Gastrocnemius medialis (tissue), 4 donors: ENCODE measurements at regions not wholly inside any gene's neighbourhood (a gene's known extent, or its start where the extent isn't known, plus 50 kb on each side); places are given as distances from the start of the nearest gene placed in this dataset.

Source experiments
- ATAC-seq, 2 donors: fragments of 150-250 bp; one replicate each; pipeline ENCODE4 v1.9.1; 2016
- DNase-seq, 2 donors: peaks; one replicate each; pipeline ENCODE4 v3.0.0-alpha.2; 2019
- H3K27ac ChIP-seq, 4 donors: fragments of 200-600 bp; sonication (generic); 1 replicate in 1 of 4; 2 replicates in 3 of 4; pipeline ENCODE4 v1.5.1; 2016 to 2018; ENCODE audit warnings: mild to moderate bottlenecking in 2 of 4, moderate library complexity in 1 of 4
- H3K27me3 ChIP-seq, 3 donors: fragments of 200-600 bp; sonication (generic) in 2 of 3; 1 replicate in 1 of 3; 2 replicates in 2 of 3; pipeline versions ENCODE4 v1.5.1 to v1.6.0; 2016 to 2019; ENCODE audit warnings: mild to moderate bottlenecking in 1 of 3, moderate library complexity in 1 of 3
- H3K36me3 ChIP-seq, 2 donors: fragments of 200-600 bp; sonication (generic) in 1 of 2; one replicate each; pipeline ENCODE4 v1.5.1; 2017 to 2018
- H3K4me1 ChIP-seq, 2 donors: fragments of 200-600 bp; sonication (generic) in 1 of 2; one replicate each; pipeline ENCODE4 v1.5.1; 2016 to 2017; ENCODE audit warnings: mild to moderate bottlenecking in 2 of 2
- H3K4me3 ChIP-seq, 4 donors: fragments of 200-600 bp; sonication (generic) in 3 of 4; 1 replicate in 1 of 4; 2 replicates in 3 of 4; pipeline ENCODE4 v1.5.1; 2016 to 2019; ENCODE audit warnings: mild to moderate bottlenecking in 2 of 4
- H3K9me3 ChIP-seq, 3 donors: fragments of 200-600 bp; sonication (generic) in 2 of 3; 1 replicate in 1 of 3; 2 replicates in 2 of 3; pipeline ENCODE4 v1.5.1; 2016 to 2019
- POLR2A ChIP-seq, 2 donors: fragments of 450-650 bp; IDR thresholded peaks; one replicate each; pipeline ENCODE4 v1.6.1; 2017; ENCODE audit warnings: antibody characterized with exemption in 2 of 2, mild to moderate bottlenecking in 2 of 2, moderate library complexity in 2 of 2
- in situ Hi-C, 4 donors: fragments of 200-750 bp; cut with MboI; loops; one replicate each; pipeline versions ENCODE4 v1.15.0 to v1.8.0; 2017; ENCODE audit warnings: low sequenced_read_pairs in 4 of 4
- intact Hi-C: fragments of 100-400 bp; cut with DNase I; formaldehyde crosslinking; loops from one replicate; pipeline ENCODE4 v1.15.1; 2023; ENCODE audit warnings: low total_unique reads
- TF ChIP-seq, protein P1 (sequence below), 5 experiments: fragments of 450-650 bp in 3 of 5; fragments of 200-600 bp in 2 of 5; sonication (generic) in 2 of 5; IDR thresholded peaks in 4 of 5; conservative IDR thresholded peaks in 1 of 5; 1 replicate in 4 of 5; 2 replicates in 1 of 5; pipeline ENCODE4 v1.5.1; 2016 to 2019; ENCODE audit warnings: antibody characterized with exemption in 5 of 5, mild to moderate bottlenecking in 3 of 5, moderate library complexity in 3 of 5

DNA sequence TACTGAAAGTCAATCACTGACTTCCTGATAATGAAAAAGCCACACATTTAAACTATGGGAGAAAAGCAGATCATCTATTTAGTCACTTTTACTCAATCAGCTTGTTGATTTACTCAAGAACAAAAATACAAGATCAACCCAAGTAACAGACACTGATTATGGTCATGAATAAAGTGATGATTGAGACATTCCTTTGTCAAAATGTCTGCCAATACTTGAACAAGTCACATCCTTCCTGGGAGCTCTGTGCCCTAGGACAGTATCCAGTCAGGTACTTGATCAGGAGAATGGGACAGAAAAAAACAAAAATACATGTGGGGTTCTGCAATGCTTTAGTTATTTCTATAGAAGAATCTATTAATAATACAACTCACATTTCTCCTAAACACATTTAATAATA lies 150.0 kb upstream of the NEBL start:
- no peaks in the 10 kb centered on the region for H3K4me1 ChIP-seq
- H3K36me3 ChIP-seq: no peaks in the 10 kb centered on the region
- H3K4me3 ChIP-seq: no peak overlapping the region
- intact Hi-C loops: no loop called here
- no peak overlapping the region for H3K27ac ChIP-seq
- ATAC-seq (no peak), DNase-seq (no peak)
- TF ChIP-seq POLR2A (IDR thresholded peaks at IDR 0.05): no peak
- TF ChIP-seq, protein P1, sequence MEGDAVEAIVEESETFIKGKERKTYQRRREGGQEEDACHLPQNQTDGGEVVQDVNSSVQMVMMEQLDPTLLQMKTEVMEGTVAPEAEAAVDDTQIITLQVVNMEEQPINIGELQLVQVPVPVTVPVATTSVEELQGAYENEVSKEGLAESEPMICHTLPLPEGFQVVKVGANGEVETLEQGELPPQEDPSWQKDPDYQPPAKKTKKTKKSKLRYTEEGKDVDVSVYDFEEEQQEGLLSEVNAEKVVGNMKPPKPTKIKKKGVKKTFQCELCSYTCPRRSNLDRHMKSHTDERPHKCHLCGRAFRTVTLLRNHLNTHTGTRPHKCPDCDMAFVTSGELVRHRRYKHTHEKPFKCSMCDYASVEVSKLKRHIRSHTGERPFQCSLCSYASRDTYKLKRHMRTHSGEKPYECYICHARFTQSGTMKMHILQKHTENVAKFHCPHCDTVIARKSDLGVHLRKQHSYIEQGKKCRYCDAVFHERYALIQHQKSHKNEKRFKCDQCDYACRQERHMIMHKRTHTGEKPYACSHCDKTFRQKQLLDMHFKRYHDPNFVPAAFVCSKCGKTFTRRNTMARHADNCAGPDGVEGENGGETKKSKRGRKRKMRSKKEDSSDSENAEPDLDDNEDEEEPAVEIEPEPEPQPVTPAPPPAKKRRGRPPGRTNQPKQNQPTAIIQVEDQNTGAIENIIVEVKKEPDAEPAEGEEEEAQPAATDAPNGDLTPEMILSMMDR (IDR thresholded peaks at IDR 0.05 in 4 of 5, conservative IDR thresholded peaks at IDR 0.05 in 1 of 5): no peak
- in situ Hi-C loops: no loop called here
- H3K27me3 ChIP-seq: no peaks in the 10 kb centered on the region
- no peaks in the 10 kb centered on the region for H3K9me3 ChIP-seq

DNA sequence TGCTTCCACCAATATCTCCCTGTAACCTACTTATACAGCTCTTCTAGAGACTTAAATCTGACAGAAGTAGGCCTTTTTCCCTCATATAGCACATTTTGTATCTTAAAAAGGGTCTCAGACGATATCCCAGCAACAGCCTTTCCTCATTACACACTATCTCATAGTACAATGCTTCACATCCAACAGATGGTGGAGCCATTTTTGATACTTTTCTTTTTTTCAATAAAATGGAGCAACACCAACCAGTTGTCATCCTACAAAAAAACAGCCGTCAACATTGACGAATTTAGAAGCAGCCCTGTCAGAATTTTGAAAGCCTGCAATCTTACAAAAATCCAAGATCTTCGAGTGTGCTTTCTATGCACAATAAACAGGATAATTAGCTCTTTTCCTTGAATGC lies 145.9 kb upstream of the NEBL start:
- no peaks in the 10 kb centered on the region for H3K27me3 ChIP-seq
- H3K9me3 ChIP-seq: no peaks in the 10 kb centered on the region
- H3K4me1 ChIP-seq: no peaks in the 10 kb centered on the region
- intact Hi-C loops (no loop called here), in situ Hi-C loops (no loop called here)
- no peak overlapping the region for H3K27ac ChIP-seq
- no peak for ATAC-seq
- H3K4me3 ChIP-seq: no peak overlapping the region
- TF ChIP-seq, protein P1 (IDR thresholded peaks at IDR 0.05 in 4 of 5, conservative IDR thresholded peaks at IDR 0.05 in 1 of 5): no peak
- no peak for TF ChIP-seq POLR2A (IDR thresholded peaks at IDR 0.05)
- no peaks in the 10 kb centered on the region for H3K36me3 ChIP-seq
- no peak for DNase-seq

DNA sequence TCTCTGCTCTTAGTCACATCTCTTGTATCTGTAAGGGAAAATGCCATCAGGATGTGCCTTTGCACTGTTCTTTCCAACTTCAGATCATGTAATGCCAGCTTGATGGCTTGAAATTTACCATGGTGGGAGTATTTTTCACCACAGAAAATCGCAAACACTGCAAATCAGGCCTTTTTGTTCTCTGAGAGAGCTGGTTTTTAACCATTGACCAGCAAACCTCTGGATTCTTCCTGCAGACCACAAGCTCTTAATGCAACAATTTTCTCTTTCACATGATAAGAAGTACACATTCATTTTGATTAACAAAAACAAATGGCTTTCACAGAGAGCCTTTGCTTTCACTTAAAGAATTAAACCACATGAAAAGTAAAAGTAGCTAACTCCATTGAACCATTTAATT lies 145.4 kb upstream of the NEBL start:
- no peak for DNase-seq

DNA sequence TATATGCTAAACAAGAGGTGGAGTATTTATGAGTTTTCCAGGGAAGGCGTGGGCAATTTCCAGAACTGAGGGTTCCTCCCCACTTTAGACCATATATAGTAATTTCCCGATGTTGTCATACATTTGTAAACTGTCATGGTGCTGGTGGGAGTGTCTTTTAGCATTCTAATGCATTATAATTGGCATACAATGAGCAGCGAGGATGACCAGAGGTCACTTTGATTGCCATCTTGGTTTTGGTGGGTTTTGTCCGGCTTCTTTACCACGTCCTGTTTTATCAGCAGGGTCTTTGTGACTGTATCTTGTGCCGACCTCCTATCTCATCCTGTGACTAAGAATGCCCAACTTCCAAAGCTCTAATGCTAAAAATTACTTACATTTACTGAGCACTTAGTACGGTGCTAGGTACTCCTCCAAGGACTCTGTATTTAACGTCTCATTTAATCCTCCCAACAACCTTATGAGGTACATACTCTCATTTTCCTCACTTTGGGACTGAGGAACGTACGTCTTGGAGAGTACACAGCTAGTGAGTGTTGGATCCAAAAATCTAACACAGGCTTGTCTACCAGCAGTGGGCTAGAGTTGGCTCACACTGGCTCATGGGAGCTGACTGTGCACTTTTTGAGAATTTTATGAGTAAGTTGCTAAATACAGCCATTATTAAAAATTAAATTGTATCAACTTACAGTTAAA lies 144.8 kb upstream of the NEBL start:
- intact Hi-C loops (no loop called here), in situ Hi-C loops (no loop called here)
- no peak for DNase-seq
- H3K4me1 ChIP-seq: no peaks in the 10 kb centered on the region
- no peak overlapping the region for H3K27ac ChIP-seq
- no peaks in the 10 kb centered on the region for H3K9me3 ChIP-seq
- TF ChIP-seq, protein P1 (IDR thresholded peaks at IDR 0.05 in 4 of 5, conservative IDR thresholded peaks at IDR 0.05 in 1 of 5): no peak
- TF ChIP-seq POLR2A (IDR thresholded peaks at IDR 0.05): no peak
- no peaks in the 10 kb centered on the region for H3K36me3 ChIP-seq
- no peak for ATAC-seq
- no peaks in the 10 kb centered on the region for H3K27me3 ChIP-seq
- H3K4me3 ChIP-seq: no peak overlapping the region

More for the DNA sequence above, 145.4 kb upstream of the NEBL start:
- Histone ChIP-seq H3K4me1 (no peaks in the 10 kb centered on the region), H3K36me3 (no peaks in the 10 kb centered on the region), H3K4me3 (no peak overlapping the region), H3K27me3 (no peaks in the 10 kb centered on the region), H3K9me3 (no peaks in the 10 kb centered on the region), H3K27ac (no peak overlapping the region)
- TF ChIP-seq POLR2A (IDR thresholded peaks at IDR 0.05): no peak
- TF ChIP-seq, protein P1 (IDR thresholded peaks at IDR 0.05 in 4 of 5, conservative IDR thresholded peaks at IDR 0.05 in 1 of 5): no peak
- in situ Hi-C loops: no loop called here
- intact Hi-C loops: no loop called here
- no peak for ATAC-seq

DNA sequence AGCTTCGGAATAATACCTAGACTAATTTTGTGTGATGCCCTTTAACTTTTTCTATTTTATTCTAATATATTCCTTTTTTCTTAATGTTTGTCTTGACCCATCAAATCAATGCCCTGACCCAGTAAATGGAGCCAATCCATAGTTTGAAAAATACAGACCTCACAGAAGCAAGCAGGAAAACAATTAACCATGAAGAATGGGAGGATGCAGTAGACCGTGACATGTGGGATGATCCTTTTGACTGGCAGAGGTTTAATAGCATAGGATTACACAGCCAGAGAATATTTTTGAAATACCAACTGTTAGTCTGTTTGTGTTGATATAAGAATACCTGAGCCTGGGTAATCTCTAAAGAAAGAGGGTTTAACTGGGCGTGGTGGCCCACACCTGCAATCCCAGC lies 142.6 kb upstream of the NEBL start:
- Histone ChIP-seq H3K4me1 (no peaks in the 10 kb centered on the region), H3K4me3 (no peak overlapping the region), H3K36me3 (no peaks in the 10 kb centered on the region), H3K27ac (no peak overlapping the region), H3K27me3 (no peaks in the 10 kb centered on the region), H3K9me3 (no peaks in the 10 kb centered on the region)
- DNase-seq: no peak
- intact Hi-C loops (no loop called here), in situ Hi-C loops (no loop called here)
- no peak for ATAC-seq
- TF ChIP-seq POLR2A (IDR thresholded peaks at IDR 0.05): no peak
- TF ChIP-seq, protein P1 (IDR thresholded peaks at IDR 0.05 in 4 of 5, conservative IDR thresholded peaks at IDR 0.05 in 1 of 5): no peak
